Erythroblast (primary cell): ENCODE measurements at regions not wholly inside any gene's neighbourhood (a gene's known extent, or its start where the extent isn't known, plus 50 kb on each side); places are given as distances from the start of the nearest gene placed in this dataset.

Experiments
- GATA1 ChIP-seq: IDR thresholded peaks from 2 replicates; pipeline ENCODE4 v1.6.1; 2011; ENCODE audit warnings: low read depth, mild to moderate bottlenecking, control low read depth, low read length, moderate library complexity
- POLR2A ChIP-seq: IDR thresholded peaks from 2 replicates; pipeline ENCODE4 v1.6.1; 2011; ENCODE audit warnings: mild to moderate bottlenecking, low read length

DNA sequence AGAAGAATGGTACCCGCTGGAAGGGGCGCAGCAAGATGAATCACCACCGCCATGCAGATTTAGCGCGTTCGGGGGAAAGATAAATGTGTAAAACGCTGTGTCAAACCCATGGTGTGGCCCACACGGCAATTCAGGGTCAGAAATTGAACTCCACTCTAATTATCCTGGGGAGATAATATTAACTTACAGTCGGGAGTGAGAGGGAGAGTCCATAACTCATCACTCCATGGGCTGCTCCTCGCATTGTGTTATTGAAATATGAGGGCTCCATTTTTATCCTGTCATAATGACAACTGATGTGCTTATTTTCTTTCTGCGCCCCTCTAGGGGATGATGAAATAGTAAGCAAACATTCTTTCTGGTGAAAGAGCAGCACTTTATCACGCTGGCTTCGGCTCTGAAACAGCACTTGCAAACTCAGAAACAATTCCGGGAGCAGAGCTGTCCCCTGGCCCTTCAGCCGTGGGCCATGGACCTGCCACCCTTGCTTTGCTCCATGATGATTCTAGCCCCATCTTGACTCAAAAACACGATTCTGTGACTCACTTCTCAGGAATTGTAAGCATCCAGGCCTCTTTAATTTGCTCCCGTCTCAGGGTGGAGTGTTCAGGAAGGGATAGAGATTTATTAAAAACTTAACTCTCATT lies 431.6 kb downstream of the IRX1 start:
- TF ChIP-seq POLR2A (no peak), GATA1 (no peak)
